GM21423 (cell line): ENCODE measurements at regions not wholly inside any gene's neighbourhood (a gene's known extent, or its start where the extent isn't known, plus 50 kb on each side); places are given as distances from the start of the nearest gene placed in this dataset.

Experiments used
- ATAC-seq: cut with Tn5 transposase; IDR thresholded peaks from one replicate; pipeline ENCODE4 v1.9.1; 2021; ENCODE audit warnings: mild to moderate bottlenecking, moderate library complexity; ENCODE audit not compliant: unreplicated experiment

GRCh38 chr10:35922876-35923600 is 280.9 kb upstream of the FZD8 start:
- no peak for ATAC-seq

GRCh38 chr10:35921866-35922350 is 279.8 kb upstream of the FZD8 start:
- no peak for ATAC-seq

- no peak for ATAC-seq
Measured at GRCh38 chr10:35916791-35917190, 274.7 kb upstream of the FZD8 start.

- no peak for ATAC-seq
Measured at GRCh38 chr10:35913628-35914027, 271.5 kb upstream of the FZD8 start.

GRCh38 chr10:35912615-35913569 is 270.8 kb upstream of the FZD8 start:
- no peak for ATAC-seq

- ATAC-seq = no peak
Measured at GRCh38 chr10:35911954-35912353, 269.9 kb upstream of the FZD8 start.

GRCh38 chr10:35911233-35911632 is 269.1 kb upstream of the FZD8 start:
- no peak for ATAC-seq

GRCh38 chr10:35910234-35910633 is 268.1 kb upstream of the FZD8 start:
- ATAC-seq = no peak

GRCh38 chr10:35909121-35909720 is 267.1 kb upstream of the FZD8 start:
- no peak for ATAC-seq

- ATAC-seq = no peak
Measured at GRCh38 chr10:35908451-35908850, 266.4 kb upstream of the FZD8 start.

GRCh38 chr10:35907548-35907947 is 265.5 kb upstream of the FZD8 start:
- ATAC-seq = no peak

GRCh38 chr10:35906155-35906554 is 264.1 kb upstream of the FZD8 start:
- ATAC-seq = no peak

- ATAC-seq = no peak
Measured at GRCh38 chr10:35903021-35903420, 260.9 kb upstream of the FZD8 start.

- ATAC-seq = no peak
Measured at GRCh38 chr10:35898716-35899440, 256.8 kb upstream of the FZD8 start.

GRCh38 chr10:35896001-35896400 is 253.9 kb upstream of the FZD8 start:
- no peak for ATAC-seq

- ATAC-seq = no peak
Measured at GRCh38 chr10:35895331-35895730, 253.2 kb upstream of the FZD8 start.

- ATAC-seq = no peak
Measured at GRCh38 chr10:35892526-35892925, 250.4 kb upstream of the FZD8 start.

- no peak for ATAC-seq
Measured at GRCh38 chr10:35890676-35891495, 248.8 kb upstream of the FZD8 start.

- ATAC-seq = no peak
Measured at GRCh38 chr10:35889971-35890675, 248.0 kb upstream of the FZD8 start.
